Thyroid gland (tissue), 4 donors: ENCODE measurements at regions not wholly inside any gene's neighbourhood (a gene's known extent, or its start where the extent isn't known, plus 50 kb on each side); places are given as distances from the start of the nearest gene placed in this dataset.

Experiments used
- CTCF ChIP-seq, 6 experiments: fragments of 200-600 bp in 3 of 6; fragments of 450-650 bp in 3 of 6; sonication (generic) in 3 of 6; IDR thresholded peaks; one replicate each; pipeline ENCODE4 v1.5.1; 2016 to 2019; ENCODE audit warnings: antibody characterized with exemption in 6 of 6, mild to moderate bottlenecking in 2 of 6, inconsistent platforms in 1 of 6, moderate library complexity in 1 of 6
- POLR2A ChIP-seq, 2 donors: fragments of 450-650 bp; IDR thresholded peaks; one replicate each; pipeline ENCODE4 v1.6.1; 2017; ENCODE audit warnings: antibody characterized with exemption in 2 of 2, mild to moderate bottlenecking in 2 of 2, moderate library complexity in 1 of 2

- no peak for TF ChIP-seq CTCF (IDR thresholded peaks at IDR 0.05)
- TF ChIP-seq POLR2A (IDR thresholded peaks at IDR 0.05) = no peak
Observed at GRCh38 chr2:150705357-150705756, 217.9 kb upstream of the RND3 start.
